ENCODE measurements at regions not wholly inside any gene's neighbourhood (a gene's known extent, or its start where the extent isn't known, plus 50 kb on each side); places are given as distances from the start of the nearest gene placed in this dataset.

DNA sequence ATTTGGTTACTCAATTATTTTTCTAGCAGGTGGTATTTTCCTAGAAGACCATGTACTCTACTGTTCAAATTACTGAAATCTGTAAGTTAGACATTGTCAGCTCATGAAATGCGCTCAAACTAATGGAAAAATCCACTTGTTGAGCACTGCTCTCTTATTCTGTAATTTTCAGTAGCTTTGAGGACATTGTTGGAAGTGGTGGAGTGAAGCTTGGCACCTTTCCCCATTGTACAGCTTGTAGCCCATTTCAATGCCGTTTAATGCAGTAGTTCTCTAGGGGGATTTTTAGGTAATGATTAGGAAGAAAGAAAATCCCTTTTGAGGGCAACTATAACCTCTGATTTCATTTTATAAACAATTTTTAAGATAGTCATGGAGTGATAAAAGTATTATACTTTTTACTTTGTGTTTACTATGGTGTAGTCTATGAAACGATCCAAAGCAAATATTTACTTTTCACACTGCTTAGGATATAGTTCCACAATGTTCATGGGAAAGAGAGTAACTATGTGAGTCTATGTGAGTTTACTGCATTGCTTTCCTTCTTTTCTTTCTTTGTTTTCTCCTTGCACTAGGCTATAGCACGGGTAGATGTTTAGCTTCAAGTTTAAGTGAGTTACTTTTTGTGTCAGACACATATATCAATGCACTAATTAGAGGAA lies 165.8 kb upstream of the ANKH start:
- Histone ChIP-seq H3K4me3 (ENCODE audit: low read depth, low read length) (no peak overlapping the region), H3K36me3 (ENCODE audit: control insufficient read depth, insufficient read depth, low read length) (no peaks in the 10 kb centered on the region), H3K9me3 (ENCODE audit: control insufficient read depth, low read length) (no peaks in the 10 kb centered on the region), H3K27ac (no peak overlapping the region), H3K79me2 (no peaks in the 10 kb centered on the region), H3K27me3 (ENCODE audit: control insufficient read depth, insufficient read depth, low read length) (no peaks in the 10 kb centered on the region), H2AFZ (no peak overlapping the region), H3K4me2 (ENCODE audit: low read length) (no peak overlapping the region), H3K9ac (no peak overlapping the region), H3K4me1 (no peaks in the 10 kb centered on the region)
- TF ChIP-seq, protein P1, sequence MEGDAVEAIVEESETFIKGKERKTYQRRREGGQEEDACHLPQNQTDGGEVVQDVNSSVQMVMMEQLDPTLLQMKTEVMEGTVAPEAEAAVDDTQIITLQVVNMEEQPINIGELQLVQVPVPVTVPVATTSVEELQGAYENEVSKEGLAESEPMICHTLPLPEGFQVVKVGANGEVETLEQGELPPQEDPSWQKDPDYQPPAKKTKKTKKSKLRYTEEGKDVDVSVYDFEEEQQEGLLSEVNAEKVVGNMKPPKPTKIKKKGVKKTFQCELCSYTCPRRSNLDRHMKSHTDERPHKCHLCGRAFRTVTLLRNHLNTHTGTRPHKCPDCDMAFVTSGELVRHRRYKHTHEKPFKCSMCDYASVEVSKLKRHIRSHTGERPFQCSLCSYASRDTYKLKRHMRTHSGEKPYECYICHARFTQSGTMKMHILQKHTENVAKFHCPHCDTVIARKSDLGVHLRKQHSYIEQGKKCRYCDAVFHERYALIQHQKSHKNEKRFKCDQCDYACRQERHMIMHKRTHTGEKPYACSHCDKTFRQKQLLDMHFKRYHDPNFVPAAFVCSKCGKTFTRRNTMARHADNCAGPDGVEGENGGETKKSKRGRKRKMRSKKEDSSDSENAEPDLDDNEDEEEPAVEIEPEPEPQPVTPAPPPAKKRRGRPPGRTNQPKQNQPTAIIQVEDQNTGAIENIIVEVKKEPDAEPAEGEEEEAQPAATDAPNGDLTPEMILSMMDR (IDR thresholded peaks at IDR 0.05) = no peak

DNA sequence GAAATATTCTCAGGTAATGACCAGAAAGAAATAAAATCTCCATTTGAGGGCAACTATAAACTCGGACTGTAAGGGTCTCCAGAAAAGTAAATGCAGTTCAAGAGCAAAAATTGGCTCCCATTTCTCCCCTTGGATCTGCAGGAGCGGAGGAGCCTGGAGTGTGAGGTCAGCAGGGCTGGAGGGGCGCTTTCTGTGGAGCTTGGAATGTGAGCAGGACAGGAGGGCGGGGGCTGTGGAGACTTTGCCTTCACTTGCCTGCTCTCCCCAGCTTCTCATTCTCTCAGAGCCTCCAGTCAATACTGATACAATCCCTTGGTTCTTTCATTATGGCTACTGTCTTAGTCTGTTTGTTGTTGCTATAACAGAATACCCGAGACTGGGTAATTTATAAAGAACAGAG lies 162.8 kb upstream of the ANKH start:
- Histone ChIP-seq H2AFZ (no peak overlapping the region), H3K36me3 (ENCODE audit: control insufficient read depth, insufficient read depth, low read length) (no peaks in the 10 kb centered on the region), H3K4me1 (no peaks in the 10 kb centered on the region), H3K27me3 (ENCODE audit: control insufficient read depth, insufficient read depth, low read length) (no peaks in the 10 kb centered on the region), H3K4me2 (ENCODE audit: low read length) (no peak overlapping the region), H3K79me2 (no peaks in the 10 kb centered on the region), H3K4me3 (ENCODE audit: low read depth, low read length) (no peak overlapping the region), H3K27ac (no peak overlapping the region), H3K9ac (no peak overlapping the region), H3K9me3 (ENCODE audit: control insufficient read depth, low read length) (no peaks in the 10 kb centered on the region)
- TF ChIP-seq, protein P1 (IDR thresholded peaks at IDR 0.05) = no peak

DNA sequence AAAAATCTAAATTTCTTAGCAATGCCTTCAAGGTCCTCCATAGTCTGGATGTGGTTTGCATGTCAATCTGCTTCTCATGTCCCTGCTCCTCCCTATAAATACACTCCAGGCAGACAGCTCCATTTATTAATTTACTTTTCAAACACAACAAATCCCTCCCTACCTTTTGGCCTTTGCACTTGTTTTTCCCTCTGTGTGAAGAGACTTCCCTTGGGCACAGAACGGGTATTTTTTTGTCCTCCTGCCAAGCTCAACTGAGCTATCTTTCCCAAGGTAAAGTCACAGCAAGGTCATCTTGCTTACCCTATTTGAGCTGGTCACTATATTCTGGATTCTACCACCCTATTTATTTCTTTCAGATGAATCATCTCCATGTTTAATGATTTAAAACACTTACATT lies 159.6 kb upstream of the ANKH start:
- no peak overlapping the region for H3K4me2 ChIP-seq (ENCODE audit: low read length)
- H3K27ac ChIP-seq = no peak overlapping the region
- H2AFZ ChIP-seq = no peak overlapping the region
- no peaks in the 10 kb centered on the region for H3K36me3 ChIP-seq (ENCODE audit: control insufficient read depth, insufficient read depth, low read length)
- no peaks in the 10 kb centered on the region for H3K9me3 ChIP-seq (ENCODE audit: control insufficient read depth, low read length)
- no peaks in the 10 kb centered on the region for H3K4me1 ChIP-seq
- H3K27me3 ChIP-seq (ENCODE audit: control insufficient read depth, insufficient read depth, low read length) = no peaks in the 10 kb centered on the region
- no peak overlapping the region for H3K4me3 ChIP-seq (ENCODE audit: low read depth, low read length)
- H3K9ac ChIP-seq = no peak overlapping the region
- no peaks in the 10 kb centered on the region for H3K79me2 ChIP-seq
- TF ChIP-seq, protein P1 (IDR thresholded peaks at IDR 0.05) = no peak

DNA sequence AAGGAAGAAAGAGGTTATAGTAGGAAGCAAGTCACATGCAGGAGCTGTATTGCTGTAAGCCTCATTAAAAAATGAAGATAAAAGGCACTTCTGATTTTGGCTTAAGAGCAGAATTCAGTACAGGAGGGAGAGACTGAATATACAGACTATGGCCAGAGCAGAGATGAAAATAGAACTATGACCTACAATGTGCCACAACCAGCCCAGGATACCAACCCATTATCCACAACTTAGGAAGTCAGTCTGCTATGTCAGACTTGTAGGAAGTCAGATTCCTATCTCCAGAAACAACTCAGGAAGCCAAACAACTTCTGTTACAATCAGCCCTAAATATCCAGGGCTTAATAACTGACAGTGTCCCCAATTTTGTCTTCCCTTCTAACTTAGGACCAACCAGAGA lies 156.2 kb upstream of the ANKH start:
- no peaks in the 10 kb centered on the region for H3K27me3 ChIP-seq (ENCODE audit: control insufficient read depth, insufficient read depth, low read length)
- no peaks in the 10 kb centered on the region for H3K36me3 ChIP-seq (ENCODE audit: control insufficient read depth, insufficient read depth, low read length)
- H3K79me2 ChIP-seq = no peaks in the 10 kb centered on the region
- no peak overlapping the region for H3K27ac ChIP-seq
- no peaks in the 10 kb centered on the region for H3K4me1 ChIP-seq
- no peak overlapping the region for H3K4me3 ChIP-seq (ENCODE audit: low read depth, low read length)
- H2AFZ ChIP-seq = no peak overlapping the region
- TF ChIP-seq, protein P1 (IDR thresholded peaks at IDR 0.05) = no peak
- no peak overlapping the region for H3K4me2 ChIP-seq (ENCODE audit: low read length)
- H3K9ac ChIP-seq = no peak overlapping the region
- H3K9me3 ChIP-seq (ENCODE audit: control insufficient read depth, low read length) = no peaks in the 10 kb centered on the region

DNA sequence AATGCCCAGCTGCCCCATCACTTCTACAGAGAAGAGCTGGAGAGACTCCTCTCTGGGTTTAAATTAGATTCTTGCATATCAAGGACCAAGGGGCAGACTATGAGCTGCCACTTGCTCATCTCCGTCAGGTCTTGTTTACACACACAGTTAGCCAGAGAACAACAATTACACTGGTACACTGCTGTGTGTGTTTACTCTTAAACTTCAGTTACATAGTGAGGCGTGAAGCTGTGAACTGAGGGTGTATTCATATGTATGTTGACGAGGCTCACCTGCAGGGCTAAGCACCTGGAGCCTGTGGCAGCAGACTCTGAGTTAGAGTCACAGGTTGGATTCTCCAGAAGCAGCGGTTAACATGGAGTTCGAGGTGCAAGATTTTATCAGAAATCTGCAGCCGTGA lies 155.4 kb upstream of the ANKH start:
- Histone ChIP-seq H3K27ac (no peak overlapping the region), H3K4me3 (ENCODE audit: low read depth, low read length) (no peak overlapping the region), H3K9me3 (ENCODE audit: control insufficient read depth, low read length) (no peaks in the 10 kb centered on the region), H3K9ac (no peak overlapping the region), H3K4me1 (no peaks in the 10 kb centered on the region), H2AFZ (no peak overlapping the region), H3K79me2 (no peaks in the 10 kb centered on the region), H3K27me3 (ENCODE audit: control insufficient read depth, insufficient read depth, low read length) (no peaks in the 10 kb centered on the region), H3K4me2 (ENCODE audit: low read length) (no peak overlapping the region), H3K36me3 (ENCODE audit: control insufficient read depth, insufficient read depth, low read length) (no peaks in the 10 kb centered on the region)
- TF ChIP-seq, protein P1 (IDR thresholded peaks at IDR 0.05) = no peak
